ENCODE measurements at regions not wholly inside any gene's neighbourhood (a gene's known extent, or its start where the extent isn't known, plus 50 kb on each side); places are given as distances from the start of the nearest gene placed in this dataset.

- Histone ChIP-seq H3K9ac (ENCODE audit: low read depth, low read length) (no peak overlapping the region), H2BK20ac (ENCODE audit: low read depth, low read length) (no peak overlapping the region), H3K4me3 (ENCODE audit: insufficient read depth, low read depth, low read length) (no peak overlapping the region), H3K23ac (ENCODE audit: low read depth, low read length) (no peak overlapping the region), H3K56ac (ENCODE audit: extremely low read depth, insufficient read depth, low read length) (no peak overlapping the region), H2AK5ac (ENCODE audit: low read depth, low read length) (no peak overlapping the region), H4K8ac (ENCODE audit: low read depth in 2 of 2, low read length in 2 of 2) (no peak overlapping the region), H3K4ac (ENCODE audit: low read depth, low read length) (no peak overlapping the region), H3K4me2 (ENCODE audit: low read depth, low read length) (no peak overlapping the region), H2BK5ac (ENCODE audit: low read depth, low read length, poor library complexity, severe bottlenecking) (no peak overlapping the region), H3K9me3 (ENCODE audit: control insufficient read depth, insufficient read depth, low read length) (no peaks in the 10 kb centered on the region), H3K9me1 (ENCODE audit: insufficient read depth, low read length) (no peaks in the 10 kb centered on the region), H2BK15ac (ENCODE audit: low read depth, low read length) (no peak overlapping the region), H3K79me1 (ENCODE audit: low read depth in 1 of 2, low read length in 2 of 2) (no peaks in the 10 kb centered on the region), H3K27ac (ENCODE audit: insufficient read depth, low read length) (no peak overlapping the region), H4K20me1 (ENCODE audit: insufficient read depth, low read length) (no peaks in the 10 kb centered on the region), H3K27me3 (ENCODE audit: control insufficient read depth, insufficient read depth, low read length) (peaks cover 17% of the 10 kb centered on the region), H2BK120ac (ENCODE audit: low read depth, low read length) (no peak overlapping the region), H4K5ac (ENCODE audit: low read depth, low read length) (no peak overlapping the region), H2AFZ (replicated peaks; ENCODE audit: low read length, poor library complexity) (no peak overlapping the region), H2AK9ac (replicated peaks; ENCODE audit: low read depth, low read length, poor library complexity) (no peak overlapping the region), H4K91ac (ENCODE audit: insufficient read depth, low read depth, low read length) (no peak overlapping the region), H3K36me3 (ENCODE audit: control insufficient read depth, insufficient read depth, low read length) (no peaks in the 10 kb centered on the region), H3K18ac (ENCODE audit: low read depth, low read length) (no peak overlapping the region), H3K14ac (replicated peaks; ENCODE audit: low read depth, low read length) (no peak overlapping the region), H3K4me1 (ENCODE audit: control insufficient read depth, insufficient read depth, low read length) (peaks cover 7% of the 10 kb centered on the region; the same call in 1 of the 2 replicates)
- dilution Hi-C loops (cut with HindIII; ENCODE audit: low sequenced_read_pairs, unreplicated experiment) (no loop called here), intact Hi-C loops (cut with micrococcal nuclease) (no loop called here), in situ Hi-C loops (cut with MboI; ENCODE audit: low sequenced_read_pairs) (no loop called here)
- ChIA-PET CTCF (no interaction called here), POLR2A (ENCODE audit: unreplicated experiment) (no interaction called here)
- BruUV-seq (replicated peaks): no TSS peak
- WGBS, 2 experiments (ENCODE audit: extremely low coverage in 2 of 2, insufficient read length in 1 of 2): no CpG with 5 or more reads among the region's 3 CpGs
- DNase-seq (no peak), ATAC-seq (ENCODE audit: low read depth) (no peak)
- no peak for TF ChIP-seq POLR2A (IDR thresholded peaks at IDR 0.05; ENCODE audit: low read depth, low read length)
- TF ChIP-seq MXI1 (IDR thresholded peaks at IDR 0.05; ENCODE audit: borderline replicate concordance, low read depth, low read length): no peak
- no peak for TF ChIP-seq CHD1 (IDR thresholded peaks at IDR 0.05; ENCODE audit: low read depth, low read length)
- TF ChIP-seq RFX5 (IDR thresholded peaks at IDR 0.05; ENCODE audit: low read depth, low read length): no peak
- TF ChIP-seq FOS (IDR thresholded peaks at IDR 0.05; ENCODE audit: low read depth, low read length): no peak
- TF ChIP-seq SMC3 (IDR thresholded peaks at IDR 0.05; ENCODE audit: low read depth, low read length): no peak
- TF ChIP-seq RCOR1 (IDR thresholded peaks at IDR 0.05; ENCODE audit: insufficient replicate concordance, low read length): no peak
- TF ChIP-seq MAFK (IDR thresholded peaks at IDR 0.05; ENCODE audit: low read depth, low read length): no peak
- TF ChIP-seq USF2 (IDR thresholded peaks at IDR 0.05; ENCODE audit: low read depth, low read length): no peak
- TF ChIP-seq BHLHE40 (IDR thresholded peaks at IDR 0.05; ENCODE audit: low read depth, low read length): no peak
- TF ChIP-seq NFE2L2 (IDR thresholded peaks at IDR 0.05; ENCODE audit: low read depth, low read length): no peak
- TF ChIP-seq CEBPB (IDR thresholded peaks at IDR 0.05; ENCODE audit: low read depth, low read length): no peak
- TF ChIP-seq MAZ (IDR thresholded peaks at IDR 0.05; ENCODE audit: borderline replicate concordance, low read depth, low read length): no peak
- TF ChIP-seq RAD21 (IDR thresholded peaks at IDR 0.05; ENCODE audit: low read length): no peak
- TF ChIP-seq ELK1 (IDR thresholded peaks at IDR 0.05; ENCODE audit: borderline replicate concordance, low read depth, low read length): no peak
- TF ChIP-seq CTCF (conservative IDR thresholded peaks at IDR 0.05; ENCODE audit: low read depth, low read length): no peak
Observed at GRCh38 chr2:38155015-38155414, 79.1 kb upstream of the CYP1B1 start.
